MM.1S (cell line): ENCODE measurements at regions not wholly inside any gene's neighbourhood (a gene's known extent, or its start where the extent isn't known, plus 50 kb on each side); places are given as distances from the start of the nearest gene placed in this dataset.

Experiments used
- DNase-seq: peaks from one replicate; pipeline ENCODE4 v3.0.0-alpha.2; 2015
- H2AFZ ChIP-seq: fragments of 300-600 bp; sonication (generic); 2 replicates; pipeline ENCODE4 v1.6.0; 2016; ENCODE audit warnings: antibody characterized with exemption, low read length
- H3F3A ChIP-seq: fragments of 300-600 bp; sonication (generic); 2 replicates; pipeline ENCODE4 v1.6.1; 2016; ENCODE audit warnings: mild to moderate bottlenecking, antibody characterized with exemption, low read length, moderate library complexity, mixed read lengths; ENCODE audit not compliant: insufficient read depth
- H3K27ac ChIP-seq: fragments of 300-600 bp; sonication (generic); 2 replicates; pipeline ENCODE4 v1.5.1; 2016; ENCODE audit warnings: mild to moderate bottlenecking, low read length
- H3K27me3 ChIP-seq: fragments of 300-600 bp; sonication (generic); replicated peaks from 2 replicates; pipeline ENCODE4 v1.6.0; 2016; ENCODE audit warnings: low read length; ENCODE audit not compliant: insufficient read depth
- H3K36me3 ChIP-seq: fragments of 300-600 bp; sonication (generic); replicated peaks from 2 replicates; pipeline ENCODE4 v1.6.1; 2016; ENCODE audit warnings: mild to moderate bottlenecking, low read length, mixed read lengths; ENCODE audit not compliant: insufficient read depth
- H3K4me1 ChIP-seq: fragments of 300-600 bp; sonication (generic); 2 replicates; pipeline ENCODE4 v1.6.1; 2016; ENCODE audit warnings: low read length, mixed read lengths
- H3K4me2 ChIP-seq: fragments of 300-600 bp; sonication (generic); 2 replicates; pipeline ENCODE4 v1.6.0; 2016; ENCODE audit warnings: low read depth, low read length
- H3K4me3 ChIP-seq: fragments of 300-600 bp; sonication (generic); 2 replicates; pipeline ENCODE4 v1.5.1; 2016; ENCODE audit warnings: low read length, mixed read lengths
- H3K79me2 ChIP-seq: fragments of 300-600 bp; sonication (generic); 2 replicates; pipeline ENCODE4 v1.6.1; 2016; ENCODE audit warnings: mixed run types, low read length, mixed read lengths
- H3K9ac ChIP-seq: fragments of 300-600 bp; sonication (generic); 2 replicates; pipeline ENCODE4 v1.6.1; 2016; ENCODE audit warnings: low read length, mixed read lengths
- H3K9me2 ChIP-seq: fragments of 300-600 bp; sonication (generic); replicated peaks from 2 replicates; pipeline ENCODE4 v1.6.1; 2016; ENCODE audit warnings: mild to moderate bottlenecking, low read length, mixed read lengths; ENCODE audit not compliant: insufficient read depth
- H3K9me3 ChIP-seq: fragments of 300-600 bp; sonication (generic); replicated peaks from 2 replicates; pipeline ENCODE4 v1.6.1; 2016; ENCODE audit warnings: mild to moderate bottlenecking, low read length, mixed read lengths; ENCODE audit not compliant: insufficient read depth
- H4K20me1 ChIP-seq: fragments of 300-600 bp; sonication (generic); 2 replicates; pipeline ENCODE4 v1.6.1; 2016; ENCODE audit warnings: mild to moderate bottlenecking, low read length, moderate library complexity, mixed read lengths; ENCODE audit not compliant: insufficient read depth
- EZH2 ChIP-seq: fragments of 300-600 bp; sonication (generic); optimal IDR thresholded peaks from 2 replicates; pipeline ENCODE3; 2017; ENCODE audit warnings: low read depth, mild to moderate bottlenecking, antibody characterized with exemption, low read length, mixed read lengths
- EZH2phosphoT487 ChIP-seq: fragments of 300-600 bp; sonication (generic); IDR thresholded peaks from 2 replicates; pipeline ENCODE4 v1.6.1; 2018; ENCODE audit warnings: antibody characterized with exemption, low read length
- TF ChIP-seq, protein P1 (sequence below): fragments of 300-600 bp; sonication (generic); IDR thresholded peaks from 2 replicates; pipeline ENCODE4 v1.5.1; 2016; ENCODE audit warnings: antibody characterized with exemption, low read length, mixed read lengths

- Histone ChIP-seq H2AFZ (no peak overlapping the region), H3K27ac (no peak overlapping the region), H3K9me2 (no peaks in the 10 kb centered on the region), H3K4me3 (no peak overlapping the region), H3K36me3 (no peaks in the 10 kb centered on the region), H3K4me2 (no peak overlapping the region), H3F3A (no peaks in the 10 kb centered on the region), H3K4me1 (no peaks in the 10 kb centered on the region), H3K9ac (no peak overlapping the region), H3K9me3 (no peaks in the 10 kb centered on the region), H3K79me2 (no peaks in the 10 kb centered on the region), H3K27me3 (no peaks in the 10 kb centered on the region), H4K20me1 (no peaks in the 10 kb centered on the region)
- no peak for DNase-seq
- TF ChIP-seq EZH2phosphoT487 = no peak
- no peak for TF ChIP-seq EZH2
- TF ChIP-seq, protein P1, sequence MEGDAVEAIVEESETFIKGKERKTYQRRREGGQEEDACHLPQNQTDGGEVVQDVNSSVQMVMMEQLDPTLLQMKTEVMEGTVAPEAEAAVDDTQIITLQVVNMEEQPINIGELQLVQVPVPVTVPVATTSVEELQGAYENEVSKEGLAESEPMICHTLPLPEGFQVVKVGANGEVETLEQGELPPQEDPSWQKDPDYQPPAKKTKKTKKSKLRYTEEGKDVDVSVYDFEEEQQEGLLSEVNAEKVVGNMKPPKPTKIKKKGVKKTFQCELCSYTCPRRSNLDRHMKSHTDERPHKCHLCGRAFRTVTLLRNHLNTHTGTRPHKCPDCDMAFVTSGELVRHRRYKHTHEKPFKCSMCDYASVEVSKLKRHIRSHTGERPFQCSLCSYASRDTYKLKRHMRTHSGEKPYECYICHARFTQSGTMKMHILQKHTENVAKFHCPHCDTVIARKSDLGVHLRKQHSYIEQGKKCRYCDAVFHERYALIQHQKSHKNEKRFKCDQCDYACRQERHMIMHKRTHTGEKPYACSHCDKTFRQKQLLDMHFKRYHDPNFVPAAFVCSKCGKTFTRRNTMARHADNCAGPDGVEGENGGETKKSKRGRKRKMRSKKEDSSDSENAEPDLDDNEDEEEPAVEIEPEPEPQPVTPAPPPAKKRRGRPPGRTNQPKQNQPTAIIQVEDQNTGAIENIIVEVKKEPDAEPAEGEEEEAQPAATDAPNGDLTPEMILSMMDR = no peak
Measured at GRCh38 chr6:48307573-48307972, 196.6 kb upstream of the PTCHD4 start.

DNA sequence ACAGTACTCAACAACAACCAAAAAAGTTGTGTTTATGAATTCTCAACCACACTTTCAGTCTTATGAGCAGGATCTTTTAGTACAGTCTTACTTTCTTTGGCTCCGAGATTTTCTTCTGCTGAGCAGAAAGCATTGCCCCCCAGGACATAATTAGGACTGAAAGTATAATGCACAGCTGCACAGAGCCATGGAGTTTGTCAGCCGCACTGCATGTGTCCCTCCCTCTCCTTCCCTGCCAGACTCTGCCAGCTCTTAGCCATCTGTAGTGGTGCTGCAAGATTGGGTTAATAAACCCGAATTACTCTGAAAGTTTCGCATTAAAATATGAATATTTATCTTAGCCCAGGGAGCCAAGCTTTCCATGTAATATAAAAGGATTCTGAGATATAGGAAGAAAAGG is 179.6 kb upstream of the PTCHD4 start:
- TF ChIP-seq EZH2 (no peak), EZH2phosphoT487 (no peak)
- TF ChIP-seq, protein P1 = no peak
- Histone ChIP-seq H3K4me1 (no peaks in the 10 kb centered on the region), H3K27me3 (no peaks in the 10 kb centered on the region), H3K4me3 (no peak overlapping the region), H4K20me1 (no peaks in the 10 kb centered on the region), H3K27ac (no peak overlapping the region), H3K9me3 (no peaks in the 10 kb centered on the region), H3K9me2 (no peaks in the 10 kb centered on the region), H2AFZ (no peak overlapping the region), H3K9ac (no peak overlapping the region), H3K4me2 (no peak overlapping the region), H3K36me3 (no peaks in the 10 kb centered on the region), H3K79me2 (no peaks in the 10 kb centered on the region), H3F3A (no peaks in the 10 kb centered on the region)
- DNase-seq = no peak

DNA sequence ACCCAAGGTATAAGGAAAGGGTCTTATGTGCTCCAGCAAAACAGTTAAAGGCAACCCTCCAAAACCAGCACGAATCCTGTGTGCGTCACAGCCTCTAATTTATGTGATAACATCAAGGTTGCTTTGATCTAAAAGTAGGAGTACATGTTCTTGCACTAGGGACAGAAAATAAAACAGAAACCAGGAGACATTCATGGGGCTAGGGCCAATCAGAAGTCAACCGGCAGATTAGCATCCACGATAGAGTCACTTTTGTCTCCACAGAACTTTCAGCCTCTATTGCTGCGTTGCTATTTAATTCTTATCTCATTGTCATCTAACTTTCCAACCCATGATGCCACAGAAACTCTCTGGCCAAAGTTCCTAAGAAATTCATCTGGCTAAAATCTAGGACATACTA is 178.8 kb upstream of the PTCHD4 start:
- no peak overlapping the region for H2AFZ ChIP-seq
- H3K9me2 ChIP-seq = no peaks in the 10 kb centered on the region

More for the DNA sequence above, 178.8 kb upstream of the PTCHD4 start:
- Histone ChIP-seq H3K9me3 (no peaks in the 10 kb centered on the region), H3K9ac (no peak overlapping the region), H3K4me1 (no peaks in the 10 kb centered on the region), H4K20me1 (no peaks in the 10 kb centered on the region), H3K4me3 (no peak overlapping the region), H3K4me2 (no peak overlapping the region), H3K27ac (no peak overlapping the region), H3K27me3 (no peaks in the 10 kb centered on the region), H3K36me3 (no peaks in the 10 kb centered on the region), H3F3A (no peaks in the 10 kb centered on the region), H3K79me2 (no peaks in the 10 kb centered on the region)
- no peak for DNase-seq
- TF ChIP-seq EZH2 (no peak), EZH2phosphoT487 (no peak)
- TF ChIP-seq, protein P1 = no peak
